Nephron (organoid): ENCODE measurements at regions not wholly inside any gene's neighbourhood (a gene's known extent, or its start where the extent isn't known, plus 50 kb on each side); places are given as distances from the start of the nearest gene placed in this dataset.
"Not testable (repeated sequence)": the region's sequence is repeated elsewhere in the genome, so short reads cannot be mapped to it uniquely, and the experiment has no call there.

Experiments
- H3K27ac Mint-ChIP-seq, 3 experiments: 2 replicates each; pipeline ENCODE4 v1.8.0; 2020; ENCODE audit warnings: mixed read lengths in 3 of 3, mild to moderate bottlenecking in 2 of 3, moderate library complexity in 1 of 3
- H3K27me3 Mint-ChIP-seq: 2 replicates; pipeline ENCODE4 v1.8.0; 2021; ENCODE audit warnings: low read depth, mild to moderate bottlenecking, moderate library complexity, mixed read lengths
- H3K36me3 Mint-ChIP-seq: 2 replicates; pipeline ENCODE4 v1.8.0; 2020; ENCODE audit warnings: low read depth, mixed read lengths
- H3K4me1 Mint-ChIP-seq: 2 replicates; pipeline ENCODE4 v1.8.0; 2020; ENCODE audit warnings: mixed read lengths
- H3K4me3 Mint-ChIP-seq, 3 experiments: 2 replicates each; pipeline ENCODE4 v1.8.0; 2020; ENCODE audit warnings: mild to moderate bottlenecking in 3 of 3, mixed read lengths in 3 of 3, moderate library complexity in 2 of 3
- H3K9me3 Mint-ChIP-seq: 2 replicates; pipeline ENCODE4 v1.8.0; 2020; ENCODE audit warnings: mixed read lengths
- CTCF ChIP-seq, 3 experiments: fragments of 200-600 bp; sonication (generic); IDR thresholded peaks; one replicate each; pipeline ENCODE4 v1.5.0; 2021; ENCODE audit warnings: antibody characterized with exemption in 3 of 3; ENCODE audit not compliant: unreplicated experiment in 3 of 3

- H3K36me3 Mint-ChIP-seq, result no peaks in the 10 kb centered on the region
- H3K4me1 Mint-ChIP-seq, result peaks cover 23% of the 10 kb centered on the region
- peak overlapping the region in 1 of 3 experiments; percentile 57 for H3K4me3 Mint-ChIP-seq
- TF ChIP-seq CTCF (IDR thresholded peaks at IDR 0.05; ENCODE audit: unreplicated experiment in 3 of 3), result no peak
- no peaks in the 10 kb centered on the region for H3K9me3 Mint-ChIP-seq
- H3K27me3 Mint-ChIP-seq, result peaks cover 9% of the 10 kb centered on the region
- H3K27ac Mint-ChIP-seq, result peak overlapping the region; percentile 82 to 90 (median 84)
Measured at GRCh38 chr6:168851460-168852375, 401.9 kb downstream of the THBS2 start.

GRCh38 chr6:168850027-168850736 is 403.5 kb downstream of the THBS2 start:
- Mint-ChIP-seq H3K27me3 (peaks cover 14% of the 10 kb centered on the region), H3K4me1 (peaks cover 23% of the 10 kb centered on the region)
- not testable (repeated sequence) for H3K9me3 Mint-ChIP-seq, H3K27ac Mint-ChIP-seq, H3K4me3 Mint-ChIP-seq, H3K36me3 Mint-ChIP-seq

- Mint-ChIP-seq H3K36me3 (no peaks in the 10 kb centered on the region), H3K27ac (peak overlapping the region in 1 of 3 experiments; percentile 53), H3K4me3 (no peak overlapping the region), H3K4me1 (peaks cover 23% of the 10 kb centered on the region), H3K27me3 (peaks cover 19% of the 10 kb centered on the region), H3K9me3 (no peaks in the 10 kb centered on the region)
- TF ChIP-seq CTCF (IDR thresholded peaks at IDR 0.05; ENCODE audit: unreplicated experiment in 3 of 3), result no peak
Measured at GRCh38 chr6:168849459-168849858, 404.2 kb downstream of the THBS2 start.

GRCh38 chr6:168848797-168849196 is 404.8 kb downstream of the THBS2 start:
- Mint-ChIP-seq H3K4me1 (peaks cover 23% of the 10 kb centered on the region), H3K9me3 (no peaks in the 10 kb centered on the region)

GRCh38 chr6:168844821-168845609 is 404.0 kb downstream of the SMOC2 start:
- Mint-ChIP-seq H3K27ac (no peak overlapping the region), H3K36me3 (no peaks in the 10 kb centered on the region), H3K27me3 (peaks cover 23% of the 10 kb centered on the region), H3K4me1 (no peaks in the 10 kb centered on the region), H3K9me3 (no peaks in the 10 kb centered on the region), H3K4me3 (no peak overlapping the region)
- TF ChIP-seq CTCF (IDR thresholded peaks at IDR 0.05; ENCODE audit: unreplicated experiment in 3 of 3), result no peak

More at GRCh38 chr6:168848797-168849196, 404.8 kb downstream of the THBS2 start:
- H3K27me3 Mint-ChIP-seq, result peaks cover 19% of the 10 kb centered on the region
- no peak overlapping the region for H3K4me3 Mint-ChIP-seq
- H3K27ac Mint-ChIP-seq, result peak overlapping the region; percentile 22 to 53 (median 51)
- H3K36me3 Mint-ChIP-seq, result no peaks in the 10 kb centered on the region
- no peak for TF ChIP-seq CTCF (IDR thresholded peaks at IDR 0.05; ENCODE audit: unreplicated experiment in 3 of 3)

- Mint-ChIP-seq H3K27me3 (peaks cover 38% of the 10 kb centered on the region), H3K4me1 (peaks cover 10% of the 10 kb centered on the region)
- H3K9me3 Mint-ChIP-seq, H3K36me3 Mint-ChIP-seq, H3K27ac Mint-ChIP-seq, H3K4me3 Mint-ChIP-seq: not testable (repeated sequence)
Measured at GRCh38 chr6:168842632-168843212, 401.7 kb downstream of the SMOC2 start.
